GM06990 (cell line): ENCODE measurements at regions not wholly inside any gene's neighbourhood (a gene's known extent, or its start where the extent isn't known, plus 50 kb on each side); places are given as distances from the start of the nearest gene placed in this dataset.

Experiments used
- DNase-seq: peaks from one replicate; pipeline ENCODE4 v3.0.0-alpha.2; 2011; ENCODE audit not compliant: insufficient read length; ENCODE audit errors: extremely low read depth
- H3K27me3 ChIP-seq: replicated peaks from 2 replicates; pipeline ENCODE4 v1.6.0; 2011; ENCODE audit warnings: low read length; ENCODE audit not compliant: control insufficient read depth, insufficient read depth
- H3K36me3 ChIP-seq: 2 replicates; pipeline ENCODE4 v1.5.1; 2011; ENCODE audit warnings: low read length; ENCODE audit not compliant: control insufficient read depth, insufficient read depth
- H3K4me3 ChIP-seq: replicated peaks from 2 replicates; pipeline ENCODE4 v1.5.1; 2011; ENCODE audit warnings: low read depth, mild to moderate bottlenecking, control low read depth, low read length
- CTCF ChIP-seq: IDR thresholded peaks from 2 replicates; pipeline ENCODE4 v1.5.1; 2011; ENCODE audit warnings: low read length, control low read depth, mild to moderate bottlenecking, inconsistent platforms; ENCODE audit not compliant: insufficient read depth, poor library complexity, severe bottlenecking

GRCh38 chr16:17654142-17654541, 183.4 kb upstream of the XYLT1 start:
- no peaks in the 10 kb centered on the region for H3K36me3 ChIP-seq
- no peak for TF ChIP-seq CTCF
- no peaks in the 10 kb centered on the region for H3K27me3 ChIP-seq
- no peak overlapping the region for H3K4me3 ChIP-seq
- no peak for DNase-seq

- Histone ChIP-seq H3K36me3 (no peaks in the 10 kb centered on the region), H3K4me3 (no peak overlapping the region), H3K27me3 (no peaks in the 10 kb centered on the region)
- no peak for TF ChIP-seq CTCF
- no peak for DNase-seq
Measured at GRCh38 chr16:17647879-17648872, 177.4 kb upstream of the XYLT1 start.

- no peaks in the 10 kb centered on the region for H3K27me3 ChIP-seq
- no peak for TF ChIP-seq CTCF
- no peak for DNase-seq
- no peak overlapping the region for H3K4me3 ChIP-seq
- H3K36me3 ChIP-seq = no peaks in the 10 kb centered on the region
Measured at GRCh38 chr16:17643935-17644334, 173.2 kb upstream of the XYLT1 start.

- Histone ChIP-seq H3K4me3 (no peak overlapping the region), H3K36me3 (no peaks in the 10 kb centered on the region), H3K27me3 (no peaks in the 10 kb centered on the region)
- DNase-seq = no peak
- no peak for TF ChIP-seq CTCF
Measured at GRCh38 chr16:17641990-17642389, 171.2 kb upstream of the XYLT1 start.

GRCh38 chr16:17638134-17638533, 167.4 kb upstream of the XYLT1 start:
- Histone ChIP-seq H3K4me3 (no peak overlapping the region), H3K27me3 (no peaks in the 10 kb centered on the region), H3K36me3 (no peaks in the 10 kb centered on the region)
- no peak for TF ChIP-seq CTCF
- no peak for DNase-seq

- no peak for DNase-seq
- no peak for TF ChIP-seq CTCF
- H3K4me3 ChIP-seq = no peak overlapping the region
- H3K27me3 ChIP-seq = no peaks in the 10 kb centered on the region
- no peaks in the 10 kb centered on the region for H3K36me3 ChIP-seq
Measured at GRCh38 chr16:17635183-17635582, 164.4 kb upstream of the XYLT1 start.
